A204.1 (cell line): ENCODE measurements at regions not wholly inside any gene's neighbourhood (a gene's known extent, or its start where the extent isn't known, plus 50 kb on each side); places are given as distances from the start of the nearest gene placed in this dataset.
"Not testable (repeated sequence)": the region's sequence is repeated elsewhere in the genome, so short reads cannot be mapped to it uniquely, and the experiment has no call there.

Source experiments
- FAIRE-seq: peaks from 2 replicates; lab custom pipeline; 2012; peaks lifted over from hg19 to GRCh38; lab: Jason Lieb, UNC

GRCh38 chr1:91207691-91208090 is 185.9 kb upstream of the ZNF644 start:
- not testable (repeated sequence) for FAIRE-seq

GRCh38 chr1:91204150-91204549 is 182.3 kb upstream of the ZNF644 start:
- FAIRE-seq = not testable (repeated sequence)

- no peak for FAIRE-seq
Measured at GRCh38 chr1:91201694-91202093, 179.9 kb upstream of the ZNF644 start.

DNA sequence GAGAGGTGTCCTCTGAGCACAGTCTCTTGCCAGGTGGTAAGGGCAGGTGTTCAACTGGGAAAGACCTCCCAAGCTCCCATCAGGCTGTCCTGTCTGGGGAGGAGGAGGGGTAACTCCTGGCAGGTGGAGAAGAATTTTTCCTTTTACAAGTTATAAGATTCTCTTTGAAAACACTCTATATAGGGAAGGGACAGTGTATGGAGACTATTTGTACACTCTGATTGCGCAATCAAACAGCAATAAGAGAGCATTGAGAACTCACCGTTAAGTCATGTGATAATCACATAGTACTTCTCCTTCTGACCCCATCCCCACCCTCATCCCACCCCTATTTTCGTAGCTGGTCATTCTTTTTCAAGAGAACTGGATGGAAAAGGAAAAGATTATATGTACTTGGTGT is 179.3 kb upstream of the ZNF644 start:
- FAIRE-seq = no peak

DNA sequence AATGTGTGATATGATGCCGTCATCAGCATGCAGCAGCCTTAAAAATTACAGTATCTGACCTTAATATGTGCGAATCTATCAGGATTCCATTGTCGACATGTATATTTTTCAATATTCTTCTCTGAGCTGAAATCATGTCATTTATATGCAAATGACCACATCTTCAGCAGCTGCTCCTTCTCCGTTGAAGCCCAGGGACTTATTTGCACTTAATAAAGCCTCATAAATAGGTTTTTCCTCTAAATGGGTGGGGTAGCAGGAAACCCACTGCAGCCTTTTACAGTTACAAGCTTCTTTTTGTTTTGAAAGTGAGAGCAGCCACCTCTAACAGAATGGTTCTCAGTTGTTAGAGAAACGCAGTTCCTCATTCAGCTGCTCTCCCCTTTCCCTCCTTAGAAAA is 178.8 kb upstream of the ZNF644 start:
- FAIRE-seq = no peak

DNA sequence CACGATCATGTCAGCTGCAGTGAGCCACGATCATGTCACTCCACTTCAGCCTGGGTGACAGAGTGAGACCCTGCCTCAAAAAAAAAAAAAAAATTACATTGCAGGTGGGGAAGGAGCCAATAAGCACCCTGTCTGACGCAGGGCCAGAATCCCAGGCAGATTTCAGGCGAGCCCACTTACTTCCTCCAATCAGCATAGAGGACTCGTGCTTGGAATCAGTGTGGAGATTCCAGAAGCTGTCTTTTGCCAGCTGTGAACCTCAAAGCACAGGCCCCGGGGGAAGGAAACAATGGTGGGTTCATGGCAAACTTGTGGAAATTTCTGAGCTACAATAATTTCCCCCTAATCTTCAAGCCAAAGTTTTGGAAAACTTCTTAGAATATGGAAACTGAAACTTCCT is 178.2 kb upstream of the ZNF644 start:
- no peak for FAIRE-seq

GRCh38 chr1:91190996-91191395 is 169.2 kb upstream of the ZNF644 start:
- no peak for FAIRE-seq

GRCh38 chr1:91189096-91189495 is 167.3 kb upstream of the ZNF644 start:
- no peak for FAIRE-seq

GRCh38 chr1:91182807-91183206 is 161.0 kb upstream of the ZNF644 start:
- FAIRE-seq = not testable (repeated sequence)

GRCh38 chr1:91176250-91176649 is 154.4 kb upstream of the ZNF644 start:
- FAIRE-seq = no peak

GRCh38 chr1:91174734-91175133 is 152.9 kb upstream of the ZNF644 start:
- no peak for FAIRE-seq

DNA sequence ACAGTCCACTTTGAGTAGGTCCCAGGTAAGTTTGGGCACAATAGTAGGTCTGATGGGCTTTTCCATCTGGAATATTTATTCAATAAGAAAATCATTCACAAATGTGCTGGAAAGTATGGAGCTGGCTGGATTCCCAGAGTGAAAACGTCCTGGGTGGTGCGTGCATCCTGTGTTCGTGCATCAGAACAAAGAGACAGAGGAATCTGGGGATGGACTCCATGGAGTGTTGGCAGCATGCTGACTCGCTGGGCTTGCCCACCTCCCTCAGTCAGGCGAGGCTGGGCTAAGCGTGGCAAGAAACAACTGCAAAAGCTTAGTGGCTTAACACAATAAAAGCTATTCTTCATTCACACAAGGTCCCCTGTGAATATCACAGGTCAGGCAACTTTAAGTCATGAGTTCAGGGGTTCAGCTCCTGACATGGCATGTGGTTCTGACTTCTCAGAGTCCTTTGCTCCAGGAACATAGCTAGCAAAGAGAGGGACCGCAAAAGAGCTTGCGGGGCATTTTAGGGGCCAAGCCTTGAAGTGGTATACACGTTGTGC is 151.6 kb upstream of the ZNF644 start:
- no peak for FAIRE-seq

DNA sequence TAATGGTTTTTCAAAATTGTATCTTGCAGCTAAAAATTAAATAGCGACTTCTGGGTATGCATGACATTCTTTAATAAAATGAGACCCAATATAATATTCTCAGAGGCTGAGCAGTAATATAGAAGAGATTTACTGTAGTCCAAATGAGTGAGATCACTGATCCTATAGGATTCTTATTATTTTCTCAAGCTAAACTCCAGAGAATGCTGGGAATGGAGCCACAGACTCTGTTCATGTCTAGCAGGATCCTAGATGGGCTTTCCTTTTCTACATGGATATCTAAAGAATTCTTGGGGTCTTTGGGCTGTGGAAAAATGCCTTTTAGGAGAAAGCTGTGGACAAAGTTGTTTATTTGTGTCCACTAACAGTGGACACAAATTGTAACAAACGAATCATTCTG is 150.7 kb upstream of the ZNF644 start:
- no peak for FAIRE-seq

DNA sequence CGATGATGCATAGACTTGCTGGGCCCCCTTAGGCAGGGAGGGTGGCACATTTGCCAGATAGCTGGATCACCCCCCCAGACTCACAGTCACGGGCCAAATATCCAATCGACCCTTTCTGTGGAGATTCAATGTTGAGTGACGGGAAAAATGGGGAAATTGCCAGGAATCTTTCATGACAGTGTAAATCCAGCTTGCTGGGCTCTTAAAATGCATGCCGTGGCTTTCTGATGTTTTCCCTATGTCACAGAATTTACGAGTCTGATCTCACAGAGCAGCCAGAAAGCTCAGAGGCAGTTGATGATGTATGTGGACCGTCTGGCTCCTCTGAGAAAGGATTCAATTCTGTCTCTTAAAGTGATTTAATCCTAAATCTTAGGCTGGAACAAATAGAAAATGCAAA is 150.1 kb upstream of the ZNF644 start:
- no peak for FAIRE-seq

DNA sequence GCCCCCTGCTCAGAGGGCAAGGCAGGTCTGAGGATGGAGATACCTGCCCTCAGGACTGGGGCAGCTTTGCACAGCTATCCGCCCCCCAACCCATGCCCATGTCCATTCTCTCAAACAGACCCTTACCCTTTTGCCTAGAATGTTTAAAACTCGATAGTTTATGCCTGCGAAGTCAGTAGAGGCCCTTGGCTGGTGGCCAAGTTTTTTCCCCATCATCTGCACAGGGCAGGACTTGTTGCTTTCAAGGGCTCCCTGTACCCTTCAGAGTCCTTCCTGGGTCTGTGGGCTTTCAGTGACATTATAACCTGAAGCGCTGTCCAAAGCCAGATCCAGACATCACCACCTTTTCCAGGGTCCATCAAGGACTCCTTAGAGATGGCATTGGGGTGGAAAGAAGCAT is 148.7 kb upstream of the ZNF644 start:
- FAIRE-seq = no peak

GRCh38 chr1:91166106-91166712 is 144.4 kb upstream of the ZNF644 start:
- peak; percentile 95 for FAIRE-seq

DNA sequence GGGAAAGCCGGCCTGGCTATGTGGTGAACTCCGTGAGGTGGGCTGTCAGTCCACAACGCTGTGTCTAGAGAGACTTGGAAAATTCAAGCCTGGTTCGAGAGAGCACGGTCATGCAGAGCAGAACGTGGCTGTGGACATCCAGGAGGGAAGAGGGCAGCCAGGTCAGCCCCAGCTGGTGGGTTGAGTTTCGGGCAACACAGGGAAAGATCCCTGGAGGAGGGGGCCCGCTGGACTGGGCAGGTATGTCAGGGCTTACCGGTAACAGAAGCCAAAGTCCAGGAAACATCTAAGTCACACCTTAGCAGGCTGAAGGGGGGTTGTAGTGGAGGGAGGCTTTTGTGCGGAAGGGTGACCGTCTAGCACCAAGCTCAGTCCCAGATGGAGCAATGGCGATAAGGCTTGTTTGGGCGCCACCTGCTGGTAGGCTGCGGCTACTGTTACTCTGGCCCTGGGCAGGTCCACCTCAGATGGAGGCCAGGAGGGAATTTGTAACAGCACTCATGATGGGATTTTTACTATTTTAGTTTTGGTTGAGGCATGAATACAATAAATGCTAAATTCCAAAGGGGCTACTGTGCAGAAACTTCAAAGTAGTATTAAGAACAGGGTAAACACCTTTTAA is 143.3 kb upstream of the ZNF644 start:
- no peak for FAIRE-seq

DNA sequence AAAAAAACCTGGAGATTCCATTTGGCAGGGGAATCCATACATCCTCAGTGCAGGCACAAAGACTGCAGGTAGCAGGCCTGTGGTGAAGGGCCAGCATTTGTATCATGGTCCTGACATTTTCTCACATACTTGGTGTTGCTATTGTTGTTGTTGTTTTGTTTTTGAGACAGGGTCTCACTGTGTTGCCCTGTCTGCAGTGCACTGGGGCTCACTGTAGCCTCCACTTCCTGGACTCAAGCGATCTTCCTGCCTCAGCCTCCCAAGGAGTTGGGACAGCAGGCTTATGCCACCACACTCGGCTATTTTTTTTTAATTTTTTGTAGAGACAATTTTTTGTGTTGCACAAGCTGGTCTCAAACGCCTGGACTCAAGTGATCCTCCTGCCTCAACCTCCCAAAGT is 140.8 kb upstream of the ZNF644 start:
- no peak for FAIRE-seq

- no peak for FAIRE-seq
Measured at GRCh38 chr1:91161749-91162148, 139.9 kb upstream of the ZNF644 start.

GRCh38 chr1:91161166-91161565 is 139.3 kb upstream of the ZNF644 start:
- no peak for FAIRE-seq

DNA sequence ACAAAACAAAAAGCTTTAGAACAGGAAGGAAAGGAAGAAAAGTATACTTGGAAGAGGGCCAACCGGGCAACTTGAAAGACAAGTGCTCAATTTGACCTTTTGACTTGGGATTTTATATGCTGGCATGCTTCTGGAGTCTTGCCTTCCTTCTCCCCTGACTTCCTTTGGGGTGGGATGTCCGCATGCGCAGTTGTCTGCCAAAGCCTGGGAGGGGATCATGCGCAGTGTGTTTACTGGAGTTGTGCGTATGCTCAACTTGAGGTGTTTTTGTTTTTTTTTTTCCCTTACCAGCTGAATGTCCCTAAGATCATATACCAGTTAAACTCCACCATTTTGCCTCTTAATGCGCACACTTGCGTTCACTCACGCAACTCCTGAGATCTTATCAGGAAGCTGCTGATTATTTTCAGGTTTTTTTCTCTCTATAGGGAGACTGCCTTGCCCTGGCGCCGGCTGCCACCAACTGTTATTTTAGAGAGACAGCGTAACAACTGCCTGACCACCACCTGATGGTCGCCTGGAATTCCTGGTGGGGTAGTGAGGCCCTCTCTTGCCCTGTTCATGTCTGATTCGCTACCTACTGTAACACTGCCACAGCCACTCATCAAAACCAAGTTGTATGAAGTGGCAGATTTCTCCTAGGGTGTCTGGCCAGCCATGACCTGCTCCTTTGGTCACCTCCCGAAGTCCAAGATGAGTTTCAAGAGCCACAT is 138.7 kb upstream of the ZNF644 start:
- no peak for FAIRE-seq

- no peak for FAIRE-seq
Measured at GRCh38 chr1:91153341-91153740, 131.5 kb upstream of the ZNF644 start.

DNA sequence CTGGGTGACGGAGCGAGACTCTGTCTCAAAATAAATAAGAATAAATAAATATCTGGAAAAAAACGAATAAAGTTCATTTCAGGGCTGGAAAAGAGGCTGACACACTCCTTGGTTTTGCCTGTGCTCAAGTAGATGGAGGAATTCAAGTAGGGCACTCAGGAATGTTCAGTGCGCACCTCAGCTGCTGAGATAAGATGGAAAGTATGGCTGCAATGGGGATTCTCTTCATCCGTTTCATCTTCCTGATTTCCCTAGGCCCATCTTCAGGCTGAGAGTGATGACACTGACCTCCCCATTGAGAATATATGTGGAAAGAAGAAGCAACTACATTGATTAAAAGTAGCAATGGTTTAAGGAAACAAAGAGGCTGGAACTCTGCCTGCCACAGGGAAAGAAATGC is 130.5 kb upstream of the ZNF644 start:
- FAIRE-seq = no peak

DNA sequence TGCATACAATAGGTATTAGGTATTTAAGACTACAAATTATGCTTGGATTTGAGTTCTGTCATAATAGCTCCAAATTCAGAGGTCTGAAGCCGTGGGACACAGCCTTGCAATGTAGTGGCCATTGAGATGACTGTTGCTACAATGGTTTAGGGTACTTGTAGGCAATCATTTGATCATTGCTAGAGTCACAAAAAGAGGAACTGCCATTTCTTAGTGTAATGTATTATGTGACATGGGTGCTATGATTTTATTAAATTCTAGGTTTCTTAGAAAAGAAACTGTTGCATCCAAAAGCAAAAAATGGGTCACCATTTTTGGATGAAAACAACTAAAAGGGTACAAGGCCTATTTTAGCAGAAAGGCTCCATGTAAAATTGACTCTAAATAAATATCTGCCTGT is 129.9 kb upstream of the ZNF644 start:
- no peak for FAIRE-seq
